Mammary epithelial cell (primary cell): ENCODE measurements at regions not wholly inside any gene's neighbourhood (a gene's known extent, or its start where the extent isn't known, plus 50 kb on each side); places are given as distances from the start of the nearest gene placed in this dataset.

Experiments
- EZH2 ChIP-seq: IDR thresholded peaks from 2 replicates; pipeline ENCODE4 v1.6.1; 2012; ENCODE audit warnings: low read length, inconsistent platforms, borderline replicate concordance
- TF ChIP-seq, protein P1 (sequence below), 2 donors: IDR thresholded peaks in 1 of 2; conservative IDR thresholded peaks in 1 of 2; 2 replicates each; pipeline ENCODE4 v1.5.1; 2011 to 2012; ENCODE audit warnings: inconsistent platforms in 2 of 2, low read length in 2 of 2, mild to moderate bottlenecking in 2 of 2, control low read depth in 1 of 2, low read depth in 1 of 2; ENCODE audit not compliant: insufficient read depth in 1 of 2; ENCODE audit errors: extremely low read depth in 1 of 2

DNA sequence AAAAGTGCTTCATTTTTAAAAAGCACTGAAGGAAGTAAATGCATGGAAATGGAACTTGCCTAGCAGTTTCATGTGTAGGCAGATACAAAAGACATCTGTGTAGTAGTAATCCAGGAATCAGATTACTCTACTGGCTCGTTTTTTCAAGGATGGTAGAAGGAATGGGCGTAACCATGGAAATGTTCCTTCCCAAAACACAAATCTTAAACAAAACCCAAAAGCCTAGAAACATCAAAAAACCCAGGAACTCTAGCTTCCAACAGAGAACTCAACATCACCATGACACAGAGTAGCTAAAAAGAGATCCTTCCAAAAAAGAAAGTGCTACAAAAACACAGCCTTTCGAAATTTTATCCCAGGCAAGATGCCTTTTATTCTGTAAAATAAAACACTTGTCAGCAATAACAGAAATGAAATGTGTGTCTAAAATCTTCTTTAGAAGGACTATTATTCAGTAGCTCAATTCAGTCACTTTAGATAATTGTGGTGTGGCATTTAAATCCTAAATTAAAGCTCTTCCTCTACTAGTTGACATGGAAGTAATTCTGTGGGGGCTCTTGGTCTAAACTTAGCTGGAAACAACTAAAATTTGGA is 81.7 kb downstream of the FAM217A start:
- TF ChIP-seq, protein P1, sequence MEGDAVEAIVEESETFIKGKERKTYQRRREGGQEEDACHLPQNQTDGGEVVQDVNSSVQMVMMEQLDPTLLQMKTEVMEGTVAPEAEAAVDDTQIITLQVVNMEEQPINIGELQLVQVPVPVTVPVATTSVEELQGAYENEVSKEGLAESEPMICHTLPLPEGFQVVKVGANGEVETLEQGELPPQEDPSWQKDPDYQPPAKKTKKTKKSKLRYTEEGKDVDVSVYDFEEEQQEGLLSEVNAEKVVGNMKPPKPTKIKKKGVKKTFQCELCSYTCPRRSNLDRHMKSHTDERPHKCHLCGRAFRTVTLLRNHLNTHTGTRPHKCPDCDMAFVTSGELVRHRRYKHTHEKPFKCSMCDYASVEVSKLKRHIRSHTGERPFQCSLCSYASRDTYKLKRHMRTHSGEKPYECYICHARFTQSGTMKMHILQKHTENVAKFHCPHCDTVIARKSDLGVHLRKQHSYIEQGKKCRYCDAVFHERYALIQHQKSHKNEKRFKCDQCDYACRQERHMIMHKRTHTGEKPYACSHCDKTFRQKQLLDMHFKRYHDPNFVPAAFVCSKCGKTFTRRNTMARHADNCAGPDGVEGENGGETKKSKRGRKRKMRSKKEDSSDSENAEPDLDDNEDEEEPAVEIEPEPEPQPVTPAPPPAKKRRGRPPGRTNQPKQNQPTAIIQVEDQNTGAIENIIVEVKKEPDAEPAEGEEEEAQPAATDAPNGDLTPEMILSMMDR (conservative IDR thresholded peaks at IDR 0.05 in 1 of 2, IDR thresholded peaks at IDR 0.05 in 1 of 2; ENCODE audit: extremely low read depth in 1 of 2, insufficient read depth in 1 of 2, low read depth in 1 of 2, low read length in 2 of 2), result no peak
- no peak for TF ChIP-seq EZH2
